Astrocyte (in vitro differentiated cells and primary cell): ENCODE measurements at regions not wholly inside any gene's neighbourhood (a gene's known extent, or its start where the extent isn't known, plus 50 kb on each side); places are given as distances from the start of the nearest gene placed in this dataset.

Experiments
- DNase-seq: peaks from one replicate; pipeline ENCODE4 v3.0.0-alpha.2; 2010; ENCODE audit warnings: low read depth
- FAIRE-seq: peaks from 2 replicates; lab custom pipeline; 2011; peaks lifted over from hg19 to GRCh38; lab: Jason Lieb, UNC
- H2AFZ ChIP-seq: 2 replicates; pipeline ENCODE4 v1.6.0; 2012; ENCODE audit warnings: low read depth, low read length, inconsistent platforms
- H3K27ac ChIP-seq: 2 replicates; pipeline ENCODE4 v1.5.1; 2011; ENCODE audit warnings: low read depth, low read length, inconsistent platforms
- H3K27me3 ChIP-seq: 2 replicates; pipeline ENCODE4 v1.6.0; 2011; ENCODE audit warnings: low read length, inconsistent platforms; ENCODE audit not compliant: insufficient read depth
- H3K36me3 ChIP-seq: 2 replicates; pipeline ENCODE4 v1.5.1; 2011; ENCODE audit warnings: low read length, inconsistent platforms; ENCODE audit not compliant: insufficient read depth
- H3K4me1 ChIP-seq: 2 replicates; pipeline ENCODE4 v1.5.1; 2011; ENCODE audit warnings: low read length, inconsistent platforms; ENCODE audit not compliant: insufficient read depth
- H3K4me2 ChIP-seq: 2 replicates; pipeline ENCODE4 v1.6.0; 2012; ENCODE audit warnings: low read length, inconsistent platforms
- H3K4me3 ChIP-seq: 2 replicates; pipeline ENCODE4 v1.5.1; 2011; ENCODE audit warnings: low read depth, mild to moderate bottlenecking, low read length, inconsistent platforms; ENCODE audit not compliant: insufficient read depth
- H3K79me2 ChIP-seq: 2 replicates; pipeline ENCODE4 v1.6.0; 2012; ENCODE audit warnings: mild to moderate bottlenecking, low read length, inconsistent platforms; ENCODE audit not compliant: insufficient read depth
- H3K9ac ChIP-seq: 2 replicates; pipeline ENCODE4 v1.6.0; 2012; ENCODE audit warnings: mild to moderate bottlenecking, low read length, inconsistent platforms
- H3K9me3 ChIP-seq: 2 replicates; pipeline ENCODE4 v1.5.1; 2012; ENCODE audit warnings: low read depth, mild to moderate bottlenecking, low read length, inconsistent platforms; ENCODE audit not compliant: insufficient read depth
- H4K20me1 ChIP-seq: 2 replicates; pipeline ENCODE4 v1.6.0; 2012; ENCODE audit warnings: low read length, inconsistent platforms; ENCODE audit not compliant: insufficient read depth
- H3K27ac Mint-ChIP-seq: one replicate; pipeline ENCODE4 v1.8.0; 2021; ENCODE audit warnings: mild to moderate bottlenecking, mixed read lengths; ENCODE audit not compliant: unreplicated experiment
- H3K27me3 Mint-ChIP-seq: one replicate; pipeline ENCODE4 v1.8.0; 2021; ENCODE audit warnings: low read depth, mixed read lengths; ENCODE audit not compliant: unreplicated experiment
- H3K36me3 Mint-ChIP-seq: one replicate; pipeline ENCODE4 v1.8.0; 2021; ENCODE audit warnings: low read depth, mixed read lengths; ENCODE audit not compliant: unreplicated experiment
- H3K4me1 Mint-ChIP-seq: one replicate; pipeline ENCODE4 v1.8.0; 2021; ENCODE audit warnings: low read depth, mixed read lengths; ENCODE audit not compliant: unreplicated experiment
- H3K4me3 Mint-ChIP-seq: one replicate; pipeline ENCODE4 v1.8.0; 2021; ENCODE audit warnings: mild to moderate bottlenecking, moderate library complexity, mixed read lengths; ENCODE audit not compliant: unreplicated experiment
- H3K9me3 Mint-ChIP-seq: one replicate; pipeline ENCODE4 v1.8.0; 2021; ENCODE audit warnings: mild to moderate bottlenecking, mixed read lengths; ENCODE audit not compliant: unreplicated experiment
- CTCF ChIP-seq: IDR thresholded peaks from 2 replicates; pipeline ENCODE4 v1.5.1; 2011; ENCODE audit warnings: low read depth, mild to moderate bottlenecking, inconsistent platforms, low read length, moderate library complexity; ENCODE audit not compliant: insufficient read depth
- EZH2 ChIP-seq: IDR thresholded peaks from 2 replicates; pipeline ENCODE4 v1.6.1; 2012; ENCODE audit warnings: mild to moderate bottlenecking, low read length, inconsistent platforms; ENCODE audit not compliant: insufficient read depth

GRCh38 chr9:85178474-85178873, 508.9 kb downstream of the NTRK2 start:
- H3K4me3 Mint-ChIP-seq: no peak overlapping the region
- Histone ChIP-seq H3K79me2 (no peaks in the 10 kb centered on the region), H3K27ac (no peak overlapping the region), H3K9ac (no peak overlapping the region), H3K27me3 (no peaks in the 10 kb centered on the region), H3K4me1 (no peaks in the 10 kb centered on the region), H3K4me2 (no peak overlapping the region), H2AFZ (no peak overlapping the region), H3K9me3 (no peaks in the 10 kb centered on the region), H3K36me3 (no peaks in the 10 kb centered on the region), H4K20me1 (no peaks in the 10 kb centered on the region), H3K4me3 (no peak overlapping the region)
- H3K36me3 Mint-ChIP-seq: no peaks in the 10 kb centered on the region
- DNase-seq (no peak), FAIRE-seq (no peak)
- TF ChIP-seq CTCF: no peak
- TF ChIP-seq EZH2: no peak
- H3K9me3 Mint-ChIP-seq: no peaks in the 10 kb centered on the region
- no peak overlapping the region for H3K27ac Mint-ChIP-seq
- H3K4me1 Mint-ChIP-seq: peaks cover 2% of the 10 kb centered on the region
- H3K27me3 Mint-ChIP-seq: no peaks in the 10 kb centered on the region

GRCh38 chr9:85173967-85174366, 504.4 kb downstream of the NTRK2 start:
- Histone ChIP-seq H3K9ac (no peak overlapping the region), H4K20me1 (no peaks in the 10 kb centered on the region), H3K4me3 (no peak overlapping the region), H3K4me2 (no peak overlapping the region), H3K9me3 (peaks cover 5% of the 10 kb centered on the region), H3K79me2 (no peaks in the 10 kb centered on the region), H2AFZ (no peak overlapping the region), H3K27me3 (no peaks in the 10 kb centered on the region), H3K36me3 (no peaks in the 10 kb centered on the region), H3K27ac (no peak overlapping the region), H3K4me1 (no peaks in the 10 kb centered on the region)
- Mint-ChIP-seq H3K4me3 (no peak overlapping the region), H3K9me3 (peaks cover 5% of the 10 kb centered on the region), H3K36me3 (no peaks in the 10 kb centered on the region), H3K27ac (no peak overlapping the region), H3K27me3 (no peaks in the 10 kb centered on the region), H3K4me1 (peaks cover 11% of the 10 kb centered on the region)
- FAIRE-seq: no peak
- DNase-seq: no peak
- TF ChIP-seq EZH2 (no peak), CTCF (no peak)

GRCh38 chr9:85172001-85172978, 502.8 kb downstream of the NTRK2 start:
- TF ChIP-seq CTCF (no peak), EZH2 (no peak)
- H3K4me1 Mint-ChIP-seq: peaks cover 11% of the 10 kb centered on the region
- no peak for FAIRE-seq
- H3K9me3 ChIP-seq: peaks cover 7% of the 10 kb centered on the region
- H2AFZ ChIP-seq: no peak overlapping the region
- H3K4me3 Mint-ChIP-seq: no peak overlapping the region
- H3K36me3 ChIP-seq: no peaks in the 10 kb centered on the region
- no peaks in the 10 kb centered on the region for H3K27me3 Mint-ChIP-seq
- H3K4me1 ChIP-seq: no peaks in the 10 kb centered on the region
- no peak overlapping the region for H3K4me3 ChIP-seq
- H3K27ac ChIP-seq: no peak overlapping the region
- no peaks in the 10 kb centered on the region for H3K36me3 Mint-ChIP-seq
- H3K9ac ChIP-seq: no peak overlapping the region
- peak; percentile 54 for DNase-seq
- no peak overlapping the region for H3K4me2 ChIP-seq
- H3K9me3 Mint-ChIP-seq: peaks cover 5% of the 10 kb centered on the region
- no peaks in the 10 kb centered on the region for H3K79me2 ChIP-seq
- H3K27ac Mint-ChIP-seq: no peak overlapping the region
- H3K27me3 ChIP-seq: no peaks in the 10 kb centered on the region
- H4K20me1 ChIP-seq: no peaks in the 10 kb centered on the region
